ENCODE measurements at regions not wholly inside any gene's neighbourhood (a gene's known extent, or its start where the extent isn't known, plus 50 kb on each side); places are given as distances from the start of the nearest gene placed in this dataset.

DNA sequence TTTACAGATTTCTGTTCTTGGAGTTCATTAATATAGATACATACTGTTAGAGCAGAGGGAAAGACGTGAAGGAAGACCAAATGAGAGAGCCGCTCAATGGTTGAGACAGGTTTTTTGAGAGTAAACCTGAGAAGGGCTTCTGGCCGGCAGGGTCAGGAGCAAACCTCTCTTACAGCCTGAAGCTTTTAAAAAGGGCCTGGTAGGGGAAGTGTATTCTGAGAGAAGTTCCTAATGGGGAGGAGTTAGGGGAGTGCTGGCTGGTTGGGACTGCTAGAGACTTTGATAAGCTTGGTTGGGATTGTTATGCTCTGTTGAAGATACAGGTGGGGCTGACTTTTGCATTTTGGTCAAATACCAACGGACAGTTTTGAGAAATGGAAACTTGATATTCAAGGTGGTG, 186.8 kb upstream of the PABPC4L start:
- TF ChIP-seq, protein P1, sequence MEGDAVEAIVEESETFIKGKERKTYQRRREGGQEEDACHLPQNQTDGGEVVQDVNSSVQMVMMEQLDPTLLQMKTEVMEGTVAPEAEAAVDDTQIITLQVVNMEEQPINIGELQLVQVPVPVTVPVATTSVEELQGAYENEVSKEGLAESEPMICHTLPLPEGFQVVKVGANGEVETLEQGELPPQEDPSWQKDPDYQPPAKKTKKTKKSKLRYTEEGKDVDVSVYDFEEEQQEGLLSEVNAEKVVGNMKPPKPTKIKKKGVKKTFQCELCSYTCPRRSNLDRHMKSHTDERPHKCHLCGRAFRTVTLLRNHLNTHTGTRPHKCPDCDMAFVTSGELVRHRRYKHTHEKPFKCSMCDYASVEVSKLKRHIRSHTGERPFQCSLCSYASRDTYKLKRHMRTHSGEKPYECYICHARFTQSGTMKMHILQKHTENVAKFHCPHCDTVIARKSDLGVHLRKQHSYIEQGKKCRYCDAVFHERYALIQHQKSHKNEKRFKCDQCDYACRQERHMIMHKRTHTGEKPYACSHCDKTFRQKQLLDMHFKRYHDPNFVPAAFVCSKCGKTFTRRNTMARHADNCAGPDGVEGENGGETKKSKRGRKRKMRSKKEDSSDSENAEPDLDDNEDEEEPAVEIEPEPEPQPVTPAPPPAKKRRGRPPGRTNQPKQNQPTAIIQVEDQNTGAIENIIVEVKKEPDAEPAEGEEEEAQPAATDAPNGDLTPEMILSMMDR (conservative IDR thresholded peaks at IDR 0.05 in 1 of 2, IDR thresholded peaks at IDR 0.05 in 1 of 2; ENCODE audit: extremely low read depth in 1 of 2, insufficient read depth in 1 of 2, low read depth in 1 of 2, low read length in 2 of 2) = no peak
- TF ChIP-seq EZH2 (IDR thresholded peaks at IDR 0.05; ENCODE audit: borderline replicate concordance, low read length) = no peak

All from mammary epithelial cell (primary cell).